ENCODE measurements at regions not wholly inside any gene's neighbourhood (a gene's known extent, or its start where the extent isn't known, plus 50 kb on each side); places are given as distances from the start of the nearest gene placed in this dataset.

GRCh38 chr2:15092691-15093090 lies 460.2 kb downstream of the LRATD1 start:
- no peaks in the 10 kb centered on the region for H3K27me3 ChIP-seq (ENCODE audit: control insufficient read depth, insufficient read depth, low read length)
- 79% methylated on average over 2 of the region's 6 CpGs for WGBS (ENCODE audit: insufficient coverage)
- no peak for DNase-seq
- H3K27ac ChIP-seq (ENCODE audit: low read length): no peak overlapping the region
- no peaks in the 10 kb centered on the region for H3K36me3 ChIP-seq (ENCODE audit: control insufficient read depth, insufficient read depth, low read length)
- H3K4me3 ChIP-seq (ENCODE audit: low read length): no peak overlapping the region
- H3K9me3 ChIP-seq (replicated peaks; ENCODE audit: control insufficient read depth, low read depth, low read length): no peaks in the 10 kb centered on the region
- no peaks in the 10 kb centered on the region for H3K4me1 ChIP-seq (ENCODE audit: control insufficient read depth, insufficient read depth, low read length)

- Histone ChIP-seq H3K4me3 (ENCODE audit: low read length) (no peak overlapping the region), H3K27ac (ENCODE audit: low read length) (no peak overlapping the region), H3K27me3 (ENCODE audit: control insufficient read depth, insufficient read depth, low read length) (no peaks in the 10 kb centered on the region), H3K9me3 (replicated peaks; ENCODE audit: control insufficient read depth, low read depth, low read length) (no peaks in the 10 kb centered on the region), H3K36me3 (ENCODE audit: control insufficient read depth, insufficient read depth, low read length) (no peaks in the 10 kb centered on the region), H3K4me1 (ENCODE audit: control insufficient read depth, insufficient read depth, low read length) (no peaks in the 10 kb centered on the region)
- DNase-seq: no peak
- 80% methylated on average over 1 of the region's 1 CpG for WGBS (ENCODE audit: insufficient coverage)
Observed at GRCh38 chr2:15094161-15094560, 461.6 kb downstream of the LRATD1 start.

- H3K27me3 ChIP-seq (ENCODE audit: control insufficient read depth, insufficient read depth, low read length): no peaks in the 10 kb centered on the region
- H3K9me3 ChIP-seq (replicated peaks; ENCODE audit: control insufficient read depth, low read depth, low read length): no peaks in the 10 kb centered on the region
- H3K4me1 ChIP-seq (ENCODE audit: control insufficient read depth, insufficient read depth, low read length): no peaks in the 10 kb centered on the region
- no peak for DNase-seq
- H3K4me3 ChIP-seq (ENCODE audit: low read length): no peak overlapping the region
- H3K27ac ChIP-seq (ENCODE audit: low read length): no peak overlapping the region
- no peaks in the 10 kb centered on the region for H3K36me3 ChIP-seq (ENCODE audit: control insufficient read depth, insufficient read depth, low read length)
Observed at GRCh38 chr2:15096873-15097272, 464.3 kb downstream of the NBAS start.

GRCh38 chr2:15107137-15107536 lies 454.0 kb downstream of the NBAS start:
- Histone ChIP-seq H3K27me3 (ENCODE audit: control insufficient read depth, insufficient read depth, low read length) (no peaks in the 10 kb centered on the region), H3K9me3 (replicated peaks; ENCODE audit: control insufficient read depth, low read depth, low read length) (peaks cover 8% of the 10 kb centered on the region), H3K36me3 (ENCODE audit: control insufficient read depth, insufficient read depth, low read length) (no peaks in the 10 kb centered on the region), H3K4me1 (ENCODE audit: control insufficient read depth, insufficient read depth, low read length) (no peaks in the 10 kb centered on the region), H3K4me3 (ENCODE audit: low read length) (no peak overlapping the region), H3K27ac (ENCODE audit: low read length) (no peak overlapping the region)
- WGBS (ENCODE audit: insufficient coverage): 40% methylated on average over 1 of the region's 1 CpG
- DNase-seq: no peak

GRCh38 chr2:15111718-15112117 lies 449.4 kb downstream of the NBAS start:
- no peaks in the 10 kb centered on the region for H3K4me1 ChIP-seq (ENCODE audit: control insufficient read depth, insufficient read depth, low read length)
- H3K36me3 ChIP-seq (ENCODE audit: control insufficient read depth, insufficient read depth, low read length): no peaks in the 10 kb centered on the region
- H3K4me3 ChIP-seq (ENCODE audit: low read length): no peak overlapping the region
- H3K27me3 ChIP-seq (ENCODE audit: control insufficient read depth, insufficient read depth, low read length): no peaks in the 10 kb centered on the region
- H3K27ac ChIP-seq (ENCODE audit: low read length): no peak overlapping the region
- H3K9me3 ChIP-seq (replicated peaks; ENCODE audit: control insufficient read depth, low read depth, low read length): peaks cover 15% of the 10 kb centered on the region
- WGBS (ENCODE audit: insufficient coverage): no CpG with 5 or more reads among the region's 1 CpG
- no peak for DNase-seq

GRCh38 chr2:15112216-15112615 lies 448.9 kb downstream of the NBAS start:
- H3K36me3 ChIP-seq (ENCODE audit: control insufficient read depth, insufficient read depth, low read length): no peaks in the 10 kb centered on the region
- H3K9me3 ChIP-seq (replicated peaks; ENCODE audit: control insufficient read depth, low read depth, low read length): peaks cover 15% of the 10 kb centered on the region
- WGBS (ENCODE audit: insufficient coverage): no CpG with 5 or more reads among the region's 1 CpG
- DNase-seq: no peak
- no peak overlapping the region for H3K27ac ChIP-seq (ENCODE audit: low read length)
- no peaks in the 10 kb centered on the region for H3K27me3 ChIP-seq (ENCODE audit: control insufficient read depth, insufficient read depth, low read length)
- no peaks in the 10 kb centered on the region for H3K4me1 ChIP-seq (ENCODE audit: control insufficient read depth, insufficient read depth, low read length)
- no peak overlapping the region for H3K4me3 ChIP-seq (ENCODE audit: low read length)

- peaks cover 12% of the 10 kb centered on the region for H3K9me3 ChIP-seq (replicated peaks; ENCODE audit: control insufficient read depth, low read depth, low read length)
- no peaks in the 10 kb centered on the region for H3K27me3 ChIP-seq (ENCODE audit: control insufficient read depth, insufficient read depth, low read length)
- no peak for DNase-seq
- H3K4me1 ChIP-seq (ENCODE audit: control insufficient read depth, insufficient read depth, low read length): peaks cover 8% of the 10 kb centered on the region
- H3K36me3 ChIP-seq (ENCODE audit: control insufficient read depth, insufficient read depth, low read length): no peaks in the 10 kb centered on the region
- no peak overlapping the region for H3K27ac ChIP-seq (ENCODE audit: low read length)
- H3K4me3 ChIP-seq (ENCODE audit: low read length): no peak overlapping the region
Observed at GRCh38 chr2:15115776-15116175, 445.4 kb downstream of the NBAS start.

- no peak overlapping the region for H3K4me3 ChIP-seq (ENCODE audit: low read length)
- H3K27me3 ChIP-seq (ENCODE audit: control insufficient read depth, insufficient read depth, low read length): no peaks in the 10 kb centered on the region
- no peak for DNase-seq
- H3K36me3 ChIP-seq (ENCODE audit: control insufficient read depth, insufficient read depth, low read length): no peaks in the 10 kb centered on the region
- peaks cover 8% of the 10 kb centered on the region for H3K4me1 ChIP-seq (ENCODE audit: control insufficient read depth, insufficient read depth, low read length)
- 100% methylated on average over 2 of the region's 6 CpGs for WGBS (ENCODE audit: insufficient coverage)
- H3K27ac ChIP-seq (ENCODE audit: low read length): no peak overlapping the region
- H3K9me3 ChIP-seq (replicated peaks; ENCODE audit: control insufficient read depth, low read depth, low read length): peaks cover 7% of the 10 kb centered on the region
Observed at GRCh38 chr2:15116830-15117229, 444.3 kb downstream of the NBAS start.
